Activated naive CD4-positive, alpha-beta T cell treated with anti-CD3 and anti-CD28 coated beads, Interleukin-2, amount 50 U/mL, for 24 hours (primary cell): ENCODE measurements at regions not wholly inside any gene's neighbourhood (a gene's known extent, or its start where the extent isn't known, plus 50 kb on each side); places are given as distances from the start of the nearest gene placed in this dataset.

Experiments used
- H3K27ac Mint-ChIP-seq: one replicate; pipeline ENCODE4 v1.8.0; 2021; ENCODE audit warnings: mild to moderate bottlenecking, mixed read lengths
- H3K27me3 Mint-ChIP-seq: one replicate; pipeline ENCODE4 v1.8.0; 2021; ENCODE audit warnings: mixed read lengths
- H3K36me3 Mint-ChIP-seq: one replicate; pipeline ENCODE4 v1.8.0; 2021; ENCODE audit warnings: mixed read lengths
- H3K4me1 Mint-ChIP-seq: one replicate; pipeline ENCODE4 v1.8.0; 2021; ENCODE audit warnings: mixed read lengths
- H3K4me3 Mint-ChIP-seq: one replicate; pipeline ENCODE4 v1.8.0; 2021; ENCODE audit warnings: mild to moderate bottlenecking, mixed read lengths
- H3K9me3 Mint-ChIP-seq: one replicate; pipeline ENCODE4 v1.8.0; 2021; ENCODE audit warnings: mixed read lengths

GRCh38 chr16:63312346-63312745, 1276.1 kb upstream of the CDH8 start:
- peaks cover 16% of the 10 kb centered on the region for H3K9me3 Mint-ChIP-seq
- H3K27ac Mint-ChIP-seq = no peak overlapping the region
- no peaks in the 10 kb centered on the region for H3K27me3 Mint-ChIP-seq
- H3K4me1 Mint-ChIP-seq = no peaks in the 10 kb centered on the region
- H3K36me3 Mint-ChIP-seq = no peaks in the 10 kb centered on the region
- H3K4me3 Mint-ChIP-seq = no peak overlapping the region

DNA sequence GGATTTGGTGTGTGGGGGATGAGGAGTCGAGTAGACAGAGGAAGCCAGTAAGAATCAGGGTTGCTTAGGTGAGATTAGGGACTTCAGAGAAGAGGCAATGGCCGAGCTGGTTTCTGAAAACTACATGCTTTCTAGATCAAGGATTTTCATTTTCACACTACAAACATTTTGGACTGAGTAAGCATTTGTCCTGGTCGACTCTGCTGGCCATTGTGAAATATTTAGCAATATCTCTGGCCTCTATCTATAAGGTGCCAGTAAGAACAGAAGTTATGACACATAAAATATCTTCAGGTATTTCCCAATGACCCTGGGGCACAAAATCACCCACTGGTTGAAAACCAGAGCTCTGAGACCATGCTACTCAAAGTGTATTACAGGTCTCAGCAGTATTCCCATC, 1275.1 kb upstream of the CDH8 start:
- H3K27me3 Mint-ChIP-seq = no peaks in the 10 kb centered on the region

GRCh38 chr16:63302811-63303210, 1266.6 kb upstream of the CDH8 start:
- no peak overlapping the region for H3K27ac Mint-ChIP-seq
- H3K9me3 Mint-ChIP-seq = peaks cover 5% of the 10 kb centered on the region
- H3K4me1 Mint-ChIP-seq = no peaks in the 10 kb centered on the region
- no peaks in the 10 kb centered on the region for H3K36me3 Mint-ChIP-seq
- H3K27me3 Mint-ChIP-seq = no peaks in the 10 kb centered on the region
- no peak overlapping the region for H3K4me3 Mint-ChIP-seq

More for the DNA sequence above, 1275.1 kb upstream of the CDH8 start:
- Mint-ChIP-seq H3K4me3 (no peak overlapping the region), H3K4me1 (no peaks in the 10 kb centered on the region), H3K9me3 (peaks cover 13% of the 10 kb centered on the region), H3K27ac (no peak overlapping the region), H3K36me3 (no peaks in the 10 kb centered on the region)

DNA sequence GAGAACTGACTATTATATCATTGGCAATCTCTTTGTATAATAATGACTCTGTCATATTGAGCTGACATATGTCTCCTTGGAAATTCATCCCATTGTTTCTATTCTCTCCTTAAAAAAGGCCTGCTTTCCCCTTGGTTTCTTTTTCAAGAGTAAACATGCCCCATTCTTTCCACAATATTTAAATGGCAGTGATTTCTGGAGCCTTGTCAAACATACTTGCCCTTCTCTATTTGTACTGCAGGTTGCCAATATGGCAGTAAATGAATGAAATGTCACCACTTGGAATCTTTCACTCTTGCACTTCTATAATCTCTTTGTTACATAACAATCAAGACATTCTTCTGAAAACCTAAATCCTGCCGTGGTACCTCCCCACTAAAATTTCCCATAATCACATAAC, 1265.1 kb upstream of the CDH8 start:
- Mint-ChIP-seq H3K4me3 (no peak overlapping the region), H3K4me1 (no peaks in the 10 kb centered on the region), H3K27me3 (no peaks in the 10 kb centered on the region), H3K9me3 (peaks cover 5% of the 10 kb centered on the region), H3K27ac (no peak overlapping the region), H3K36me3 (no peaks in the 10 kb centered on the region)

DNA sequence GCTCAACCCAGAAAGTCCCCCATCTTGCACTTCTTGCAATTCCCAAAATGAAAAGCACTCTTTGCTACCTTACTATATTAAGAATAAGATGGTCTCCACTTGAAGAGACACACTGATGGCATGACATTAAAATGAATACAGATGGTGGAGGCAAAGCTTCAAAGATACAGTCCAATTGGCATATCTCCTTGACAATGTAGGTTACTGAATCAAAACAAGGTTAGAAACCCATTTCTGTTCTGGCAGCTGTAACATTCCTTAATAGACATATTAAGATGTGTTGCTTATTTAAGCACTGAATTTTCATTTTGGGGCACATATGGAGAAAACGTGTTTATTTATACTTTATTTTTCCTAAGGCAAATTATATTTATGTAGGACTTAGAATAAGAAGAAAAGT, 1262.8 kb upstream of the CDH8 start:
- H3K9me3 Mint-ChIP-seq = peaks cover 5% of the 10 kb centered on the region
- H3K27ac Mint-ChIP-seq = no peak overlapping the region
- H3K27me3 Mint-ChIP-seq = no peaks in the 10 kb centered on the region
- no peaks in the 10 kb centered on the region for H3K4me1 Mint-ChIP-seq
- no peaks in the 10 kb centered on the region for H3K36me3 Mint-ChIP-seq
- no peak overlapping the region for H3K4me3 Mint-ChIP-seq

GRCh38 chr16:63292036-63292435, 1255.8 kb upstream of the CDH8 start:
- H3K27ac Mint-ChIP-seq = no peak overlapping the region
- no peaks in the 10 kb centered on the region for H3K36me3 Mint-ChIP-seq
- peaks cover 5% of the 10 kb centered on the region for H3K9me3 Mint-ChIP-seq
- H3K4me1 Mint-ChIP-seq = no peaks in the 10 kb centered on the region
- no peak overlapping the region for H3K4me3 Mint-ChIP-seq
- no peaks in the 10 kb centered on the region for H3K27me3 Mint-ChIP-seq

- H3K27ac Mint-ChIP-seq = no peak overlapping the region
- H3K4me1 Mint-ChIP-seq = no peaks in the 10 kb centered on the region
- H3K36me3 Mint-ChIP-seq = no peaks in the 10 kb centered on the region
- H3K4me3 Mint-ChIP-seq = no peak overlapping the region
- H3K27me3 Mint-ChIP-seq = no peaks in the 10 kb centered on the region
- H3K9me3 Mint-ChIP-seq = peaks cover 5% of the 10 kb centered on the region
These were observed 1253.7 kb upstream of the CDH8 start for GRCh38 chr16:63289834-63290460.

GRCh38 chr16:63287401-63287800, 1251.2 kb upstream of the CDH8 start:
- H3K4me3 Mint-ChIP-seq = no peak overlapping the region
- H3K9me3 Mint-ChIP-seq = peaks cover 5% of the 10 kb centered on the region
- no peaks in the 10 kb centered on the region for H3K4me1 Mint-ChIP-seq
- no peak overlapping the region for H3K27ac Mint-ChIP-seq
- no peaks in the 10 kb centered on the region for H3K27me3 Mint-ChIP-seq
- no peaks in the 10 kb centered on the region for H3K36me3 Mint-ChIP-seq

DNA sequence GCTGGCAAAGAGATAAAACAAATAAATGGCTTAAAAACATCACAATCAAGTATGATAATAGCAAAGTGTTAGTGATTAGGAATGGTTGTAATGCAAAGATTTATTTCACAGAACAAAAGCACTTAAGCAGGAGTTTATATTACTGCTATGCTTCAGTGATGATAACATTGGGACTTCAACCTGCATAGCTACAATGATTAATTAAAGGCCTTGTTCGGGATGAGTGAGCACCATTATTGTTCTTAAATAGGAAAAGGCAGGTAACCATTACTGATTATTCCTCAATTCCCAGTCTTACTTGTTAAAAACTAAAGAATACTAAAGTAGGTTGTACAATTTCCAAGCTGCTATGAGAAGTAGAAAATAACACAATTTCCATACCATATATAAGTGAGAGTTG, 1247.5 kb upstream of the CDH8 start:
- H3K27ac Mint-ChIP-seq = no peak overlapping the region
- H3K4me3 Mint-ChIP-seq = no peak overlapping the region
- H3K27me3 Mint-ChIP-seq = no peaks in the 10 kb centered on the region
- peaks cover 5% of the 10 kb centered on the region for H3K9me3 Mint-ChIP-seq
- no peaks in the 10 kb centered on the region for H3K4me1 Mint-ChIP-seq
- H3K36me3 Mint-ChIP-seq = no peaks in the 10 kb centered on the region

DNA sequence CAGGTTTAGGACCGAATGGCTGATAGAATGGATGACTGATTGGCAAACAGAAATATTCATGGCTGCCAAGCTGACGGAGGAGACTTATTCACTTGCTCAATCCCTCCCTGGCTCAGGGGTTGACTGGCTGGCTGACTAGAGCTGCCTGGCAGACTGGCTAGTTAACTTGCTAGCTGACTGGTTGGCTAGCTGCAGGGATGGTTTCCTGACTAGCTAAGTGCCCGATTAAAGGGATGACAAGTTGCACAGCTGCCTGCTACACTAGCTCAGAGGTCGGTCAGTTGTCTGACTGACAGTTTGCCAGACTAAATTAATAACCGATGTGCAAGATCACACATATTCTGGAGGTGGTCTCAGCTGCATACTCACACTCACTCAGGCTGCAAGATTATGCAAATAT, 1208.4 kb upstream of the CDH8 start:
- Mint-ChIP-seq H3K27me3 (no peaks in the 10 kb centered on the region), H3K4me3 (no peak overlapping the region), H3K36me3 (no peaks in the 10 kb centered on the region), H3K27ac (no peak overlapping the region), H3K4me1 (no peaks in the 10 kb centered on the region), H3K9me3 (peaks cover 10% of the 10 kb centered on the region)

DNA sequence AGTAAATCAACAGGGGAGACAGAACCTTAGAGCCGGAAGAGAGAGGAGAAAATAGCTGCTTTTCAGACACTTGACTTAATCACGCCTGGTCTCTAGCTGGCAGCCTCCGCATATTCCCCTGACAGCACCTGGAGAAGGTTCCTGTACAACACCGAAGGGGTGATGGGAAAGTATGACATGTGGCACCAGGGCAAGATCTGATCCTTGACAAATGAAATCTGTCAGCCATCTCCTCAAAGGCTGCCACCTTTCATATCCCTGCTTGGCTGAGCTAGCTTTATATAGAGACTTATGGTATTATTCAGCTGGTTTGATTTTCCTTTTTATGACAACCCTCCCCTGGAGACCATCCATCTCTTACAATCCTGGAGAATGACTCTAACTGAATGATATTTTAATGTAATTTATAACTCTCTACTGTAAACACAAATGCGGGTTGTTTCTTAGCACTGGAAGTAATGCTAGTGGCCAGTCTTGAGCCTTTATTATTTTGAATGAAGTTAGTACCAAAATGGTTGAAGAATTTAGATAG, 1205.3 kb upstream of the CDH8 start:
- Mint-ChIP-seq H3K27ac (no peak overlapping the region), H3K27me3 (no peaks in the 10 kb centered on the region), H3K9me3 (peaks cover 10% of the 10 kb centered on the region)

DNA sequence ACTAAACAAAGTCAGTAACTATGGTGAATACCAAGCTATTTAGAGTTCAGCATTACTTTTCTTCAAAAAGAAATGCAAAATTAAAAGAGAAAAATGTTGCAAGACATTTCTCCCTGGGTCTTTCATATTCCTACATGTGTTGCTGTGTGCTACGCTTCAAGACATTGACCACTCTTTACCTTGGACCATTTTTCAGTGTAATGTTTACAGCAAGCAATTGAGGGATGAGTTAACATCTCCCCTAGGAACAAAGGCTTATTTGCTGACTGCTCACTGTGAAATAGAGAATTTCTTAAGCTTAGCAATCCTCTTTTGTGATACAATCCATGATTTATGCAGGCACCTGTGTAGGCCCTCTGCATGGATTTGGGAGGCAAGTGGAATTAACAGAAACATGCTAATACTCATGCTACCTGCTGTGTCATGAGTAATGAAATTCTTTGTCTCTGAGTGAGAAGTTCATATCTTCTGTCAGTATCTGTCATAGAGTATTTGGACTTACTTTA, 1202.9 kb upstream of the CDH8 start:
- H3K4me3 Mint-ChIP-seq = no peak overlapping the region
- H3K9me3 Mint-ChIP-seq = peaks cover 10% of the 10 kb centered on the region
- H3K27me3 Mint-ChIP-seq = no peaks in the 10 kb centered on the region
- H3K36me3 Mint-ChIP-seq = no peaks in the 10 kb centered on the region
- no peaks in the 10 kb centered on the region for H3K4me1 Mint-ChIP-seq
- no peak overlapping the region for H3K27ac Mint-ChIP-seq

More for the DNA sequence above, 1205.3 kb upstream of the CDH8 start:
- Mint-ChIP-seq H3K4me3 (no peak overlapping the region), H3K4me1 (no peaks in the 10 kb centered on the region), H3K36me3 (no peaks in the 10 kb centered on the region)

- H3K4me1 Mint-ChIP-seq = no peaks in the 10 kb centered on the region
These were observed 1194.3 kb upstream of the CDH8 start for GRCh38 chr16:63230421-63231040.

DNA sequence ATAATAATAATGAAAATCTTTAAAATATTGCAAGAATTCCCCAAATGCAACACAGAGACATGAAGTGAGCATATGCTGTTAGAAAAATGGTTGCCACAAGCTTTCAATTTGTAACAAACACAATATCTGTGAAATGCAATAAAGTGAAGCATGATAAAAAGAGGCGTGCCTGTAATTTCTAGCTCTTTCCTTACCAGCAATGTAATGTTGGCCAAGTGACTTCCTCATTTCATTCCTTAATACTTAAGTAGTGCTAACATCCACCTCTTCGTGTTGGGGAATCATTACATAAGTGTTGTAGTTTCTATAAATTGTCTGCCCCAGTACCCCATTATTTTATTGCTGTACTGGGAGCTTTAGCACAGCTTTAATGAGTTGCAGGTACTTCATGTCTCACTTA, 1192.0 kb upstream of the CDH8 start:
- Mint-ChIP-seq H3K27me3 (no peaks in the 10 kb centered on the region), H3K4me3 (no peak overlapping the region), H3K27ac (no peak overlapping the region), H3K9me3 (peaks cover 7% of the 10 kb centered on the region), H3K36me3 (no peaks in the 10 kb centered on the region), H3K4me1 (no peaks in the 10 kb centered on the region)

More at GRCh38 chr16:63230421-63231040, 1194.3 kb upstream of the CDH8 start:
- H3K36me3 Mint-ChIP-seq = no peaks in the 10 kb centered on the region
- H3K9me3 Mint-ChIP-seq = peaks cover 13% of the 10 kb centered on the region
- H3K27ac Mint-ChIP-seq = no peak overlapping the region
- H3K27me3 Mint-ChIP-seq = no peaks in the 10 kb centered on the region
- no peak overlapping the region for H3K4me3 Mint-ChIP-seq

DNA sequence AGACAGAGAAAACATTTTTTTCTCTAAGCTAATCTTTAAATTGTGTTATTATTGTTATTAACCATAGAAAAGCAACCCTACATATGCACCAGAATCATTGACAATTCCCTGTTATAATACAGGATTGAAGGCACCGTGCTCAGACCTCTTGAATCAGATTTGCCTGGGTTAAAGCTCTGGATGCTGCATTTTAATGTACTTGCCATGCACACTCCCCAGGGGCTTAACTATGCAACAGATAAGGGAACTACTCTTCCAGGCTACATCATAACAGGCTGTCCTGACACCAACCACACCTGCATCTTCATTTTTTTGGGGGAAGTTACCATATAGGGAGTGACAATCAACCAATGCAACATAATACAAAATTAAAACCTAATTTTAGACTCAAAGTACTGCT, 1187.6 kb upstream of the CDH8 start:
- Mint-ChIP-seq H3K36me3 (no peaks in the 10 kb centered on the region), H3K27ac (no peak overlapping the region), H3K4me1 (no peaks in the 10 kb centered on the region), H3K9me3 (peaks cover 23% of the 10 kb centered on the region), H3K4me3 (no peak overlapping the region), H3K27me3 (no peaks in the 10 kb centered on the region)

- H3K4me3 Mint-ChIP-seq = no peak overlapping the region
- peaks cover 13% of the 10 kb centered on the region for H3K9me3 Mint-ChIP-seq
- no peak overlapping the region for H3K27ac Mint-ChIP-seq
- no peaks in the 10 kb centered on the region for H3K27me3 Mint-ChIP-seq
- H3K36me3 Mint-ChIP-seq = no peaks in the 10 kb centered on the region
- no peaks in the 10 kb centered on the region for H3K4me1 Mint-ChIP-seq
These were observed 1180.6 kb upstream of the CDH8 start for GRCh38 chr16:63216696-63217423.
